Parathyroid adenoma (tissue), 2 donors: ENCODE measurements at regions not wholly inside any gene's neighbourhood (a gene's known extent, or its start where the extent isn't known, plus 50 kb on each side); places are given as distances from the start of the nearest gene placed in this dataset.

ENCODE experiments used
- H2AFZ ChIP-seq: fragments of 300-600 bp; sonication (generic); one replicate; pipeline ENCODE4 v1.7.0; 2017; ENCODE audit warnings: antibody characterized with exemption, mild to moderate bottlenecking
- H3K27ac ChIP-seq: fragments of 300-600 bp; sonication (generic); one replicate; pipeline ENCODE4 v1.7.0; 2017
- H3K27me3 ChIP-seq: fragments of 300-600 bp; sonication (generic); one replicate; pipeline ENCODE4 v1.7.0; 2017; ENCODE audit warnings: low read length; ENCODE audit not compliant: control insufficient read depth, insufficient read depth
- H3K36me3 ChIP-seq: fragments of 300-600 bp; sonication (generic); one replicate; pipeline ENCODE4 v1.7.0; 2017; ENCODE audit warnings: low read length; ENCODE audit not compliant: control insufficient read depth, insufficient read depth
- H3K4me1 ChIP-seq: fragments of 300-600 bp; sonication (generic); one replicate; pipeline ENCODE4 v1.7.0; 2017; ENCODE audit warnings: control low read depth
- H3K4me2 ChIP-seq: fragments of 300-600 bp; sonication (generic); one replicate; pipeline ENCODE4 v1.7.0; 2017; ENCODE audit warnings: low read length
- H3K4me3 ChIP-seq: fragments of 300-600 bp; sonication (generic); one replicate; pipeline ENCODE4 v1.7.0; 2017; ENCODE audit warnings: low read depth, low read length
- H3K79me2 ChIP-seq: fragments of 300-600 bp; sonication (generic); one replicate; pipeline ENCODE4 v1.7.0; 2017; ENCODE audit warnings: control low read depth
- H3K9ac ChIP-seq: fragments of 300-600 bp; sonication (generic); one replicate; pipeline ENCODE4 v1.7.0; 2017; ENCODE audit warnings: mild to moderate bottlenecking
- H3K9me3 ChIP-seq: fragments of 300-600 bp; sonication (generic); one replicate; pipeline ENCODE4 v1.7.0; 2017; ENCODE audit warnings: low read length; ENCODE audit not compliant: control insufficient read depth
- TF ChIP-seq, protein P1 (sequence below): fragments of 300-600 bp; sonication (generic); IDR thresholded peaks from one replicate; pipeline ENCODE4 v1.7.0; 2017; ENCODE audit warnings: antibody characterized with exemption, mild to moderate bottlenecking
- donor health status: primary hyperparathyroidism.

DNA sequence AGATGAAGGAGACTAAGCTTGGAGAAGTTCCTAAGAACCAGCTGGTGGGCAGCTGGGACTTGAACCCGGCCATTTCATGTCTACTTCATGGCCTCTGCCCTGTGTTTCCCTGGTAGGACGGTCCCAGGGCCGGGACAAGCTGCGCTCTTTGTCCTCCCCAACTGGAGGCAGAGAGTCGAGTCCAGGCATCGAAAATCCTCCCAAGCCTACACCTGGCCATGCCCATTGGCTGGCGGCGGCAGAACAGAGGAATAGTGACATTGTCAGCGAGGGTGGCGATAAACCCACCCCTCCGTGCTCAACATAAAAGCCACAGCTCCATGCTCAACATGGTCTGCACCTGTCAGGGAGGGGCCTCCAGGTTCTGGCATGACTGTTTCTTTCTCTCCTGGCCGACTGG is 77.7 kb downstream of the RBFOX3 start:
- Histone ChIP-seq H3K4me3 (no peak overlapping the region), H3K27ac (no peak overlapping the region), H3K9me3 (no peaks in the 10 kb centered on the region), H3K79me2 (no peaks in the 10 kb centered on the region), H3K27me3 (no peaks in the 10 kb centered on the region), H3K36me3 (no peaks in the 10 kb centered on the region), H2AFZ (no peak overlapping the region), H3K9ac (no peak overlapping the region), H3K4me1 (no peaks in the 10 kb centered on the region), H3K4me2 (no peak overlapping the region)
- TF ChIP-seq, protein P1, sequence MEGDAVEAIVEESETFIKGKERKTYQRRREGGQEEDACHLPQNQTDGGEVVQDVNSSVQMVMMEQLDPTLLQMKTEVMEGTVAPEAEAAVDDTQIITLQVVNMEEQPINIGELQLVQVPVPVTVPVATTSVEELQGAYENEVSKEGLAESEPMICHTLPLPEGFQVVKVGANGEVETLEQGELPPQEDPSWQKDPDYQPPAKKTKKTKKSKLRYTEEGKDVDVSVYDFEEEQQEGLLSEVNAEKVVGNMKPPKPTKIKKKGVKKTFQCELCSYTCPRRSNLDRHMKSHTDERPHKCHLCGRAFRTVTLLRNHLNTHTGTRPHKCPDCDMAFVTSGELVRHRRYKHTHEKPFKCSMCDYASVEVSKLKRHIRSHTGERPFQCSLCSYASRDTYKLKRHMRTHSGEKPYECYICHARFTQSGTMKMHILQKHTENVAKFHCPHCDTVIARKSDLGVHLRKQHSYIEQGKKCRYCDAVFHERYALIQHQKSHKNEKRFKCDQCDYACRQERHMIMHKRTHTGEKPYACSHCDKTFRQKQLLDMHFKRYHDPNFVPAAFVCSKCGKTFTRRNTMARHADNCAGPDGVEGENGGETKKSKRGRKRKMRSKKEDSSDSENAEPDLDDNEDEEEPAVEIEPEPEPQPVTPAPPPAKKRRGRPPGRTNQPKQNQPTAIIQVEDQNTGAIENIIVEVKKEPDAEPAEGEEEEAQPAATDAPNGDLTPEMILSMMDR, result no peak

DNA sequence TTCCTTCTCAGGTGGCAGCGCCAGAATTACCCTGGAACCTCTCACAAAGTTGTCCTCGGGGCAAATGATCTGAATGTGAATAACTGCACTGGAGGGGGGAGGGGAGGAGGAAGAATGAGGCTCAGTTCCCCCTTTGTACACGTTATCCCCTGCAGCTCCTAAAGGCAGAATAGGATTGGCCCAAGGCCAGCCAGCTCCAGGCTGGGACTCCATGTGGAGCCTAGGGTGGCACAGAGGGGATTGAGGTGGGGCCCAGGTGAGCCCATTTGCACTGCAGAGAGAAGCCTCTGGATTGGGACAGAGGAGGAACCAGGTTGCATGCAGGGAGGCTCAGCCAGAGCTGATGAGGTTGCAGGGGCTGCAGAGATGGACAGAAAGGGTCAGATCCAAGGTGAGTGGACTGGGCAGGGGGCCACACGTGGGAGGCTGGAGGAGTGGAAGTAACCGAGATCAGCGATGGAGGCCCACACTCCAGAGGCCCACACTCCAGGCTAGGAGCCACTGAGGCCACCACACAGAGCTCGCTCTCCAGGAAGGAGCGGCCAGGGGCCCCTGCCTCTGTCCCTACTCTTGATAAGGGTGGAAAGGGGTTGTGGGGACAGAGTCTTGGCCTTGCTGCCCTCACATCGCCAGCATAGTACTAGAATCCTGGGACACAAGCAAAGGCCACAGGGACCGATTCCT is 78.6 kb downstream of the RBFOX3 start:
- Histone ChIP-seq H3K79me2 (no peaks in the 10 kb centered on the region), H2AFZ (no peak overlapping the region), H3K36me3 (no peaks in the 10 kb centered on the region), H3K4me2 (no peak overlapping the region), H3K4me1 (no peaks in the 10 kb centered on the region), H3K9ac (no peak overlapping the region), H3K27ac (no peak overlapping the region), H3K9me3 (no peaks in the 10 kb centered on the region), H3K4me3 (no peak overlapping the region), H3K27me3 (no peaks in the 10 kb centered on the region)
- TF ChIP-seq, protein P1, result no peak

DNA sequence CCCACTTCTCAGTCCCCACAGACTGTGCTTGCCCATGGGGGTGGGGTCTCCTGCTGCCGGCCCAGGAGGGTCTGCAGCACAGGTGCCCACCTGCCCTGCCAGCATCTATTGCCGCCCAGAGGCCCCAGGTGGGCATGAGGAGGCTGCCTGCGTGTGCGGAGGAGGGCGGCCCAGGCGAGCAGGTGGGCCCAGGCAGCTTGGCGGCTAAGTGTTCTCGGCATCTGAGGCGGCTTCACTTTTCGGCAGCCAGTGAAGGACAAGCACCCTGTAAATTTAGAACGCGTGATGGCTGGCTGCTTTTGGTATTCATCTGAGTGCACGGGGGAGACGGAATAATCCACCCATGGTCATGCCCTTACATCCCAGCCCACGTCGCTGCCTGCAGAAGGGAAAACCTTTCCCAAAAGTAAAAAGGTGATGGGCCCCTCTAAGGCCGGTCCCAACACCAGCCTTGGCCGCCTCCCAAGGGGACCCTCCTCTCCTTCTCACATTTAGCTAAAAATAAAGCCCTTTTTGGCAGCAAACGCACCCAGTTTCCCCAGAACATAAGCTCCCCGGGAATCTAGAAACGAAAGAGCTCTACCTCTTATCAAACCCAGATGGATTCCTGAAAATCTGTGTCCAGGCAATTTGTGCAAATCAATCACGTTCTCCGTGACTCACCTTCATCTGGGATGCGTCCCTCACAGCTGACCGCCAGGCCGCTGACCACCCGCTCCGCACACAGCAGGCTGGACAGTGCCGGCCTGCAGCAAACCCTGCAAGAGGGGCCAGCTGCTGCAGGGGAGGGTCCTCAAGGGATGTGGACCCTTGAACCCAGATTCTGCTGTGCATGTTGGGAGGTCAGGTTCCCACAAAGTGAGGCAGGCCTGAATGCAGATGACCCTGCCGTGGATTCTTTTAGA is 79.4 kb downstream of the RBFOX3 start:
- Histone ChIP-seq H3K27ac (no peak overlapping the region), H3K79me2 (no peaks in the 10 kb centered on the region), H3K9me3 (no peaks in the 10 kb centered on the region), H3K27me3 (no peaks in the 10 kb centered on the region), H3K4me2 (no peak overlapping the region), H3K4me1 (no peaks in the 10 kb centered on the region), H3K36me3 (no peaks in the 10 kb centered on the region), H3K9ac (no peak overlapping the region), H2AFZ (no peak overlapping the region), H3K4me3 (no peak overlapping the region)
- TF ChIP-seq, protein P1, result no peak

DNA sequence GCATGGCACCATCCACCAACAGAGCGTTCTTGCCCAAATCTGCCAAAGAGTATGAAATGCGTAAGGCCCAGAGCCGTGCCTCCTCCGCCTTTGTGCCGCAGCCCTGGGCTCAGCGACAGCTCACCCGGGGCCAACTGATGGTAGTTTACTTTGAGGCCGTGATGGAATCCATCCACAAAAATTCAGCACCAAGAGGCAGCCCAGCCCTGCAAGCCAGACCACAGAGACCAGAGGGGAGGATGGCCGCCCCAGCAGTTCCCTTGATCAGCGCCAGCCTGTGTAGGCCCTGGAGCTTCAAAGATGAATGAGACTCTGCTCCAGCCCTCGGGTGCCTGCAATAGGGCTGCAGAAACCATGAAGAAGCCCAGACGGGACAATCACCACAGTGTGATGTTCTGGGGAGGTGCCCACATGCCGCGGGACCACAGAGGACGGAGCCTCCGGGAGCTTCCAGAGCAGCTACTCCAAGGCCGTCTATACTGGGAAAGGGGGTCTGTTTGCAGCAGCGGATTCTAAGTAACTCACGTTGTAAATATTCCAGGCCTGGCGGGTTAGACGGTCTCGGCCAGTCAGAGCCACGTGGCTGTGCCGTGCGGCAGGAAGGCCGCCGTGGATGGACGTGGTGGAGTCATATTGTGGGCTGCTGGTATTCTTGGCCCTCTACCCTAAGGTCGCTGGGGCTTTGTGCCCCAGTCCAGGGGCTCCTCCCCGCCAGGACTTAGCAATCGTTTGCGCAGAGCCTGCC is 80.3 kb downstream of the RBFOX3 start:
- H3K9ac ChIP-seq, result no peak overlapping the region
- no peak overlapping the region for H3K27ac ChIP-seq
- no peak overlapping the region for H3K4me3 ChIP-seq

More for the DNA sequence above, 80.3 kb downstream of the RBFOX3 start:
- H2AFZ ChIP-seq, result no peak overlapping the region
- no peaks in the 10 kb centered on the region for H3K4me1 ChIP-seq
- H3K4me2 ChIP-seq, result no peak overlapping the region
- H3K79me2 ChIP-seq, result no peaks in the 10 kb centered on the region
- no peaks in the 10 kb centered on the region for H3K36me3 ChIP-seq
- TF ChIP-seq, protein P1, result no peak
- H3K9me3 ChIP-seq, result no peaks in the 10 kb centered on the region
- no peaks in the 10 kb centered on the region for H3K27me3 ChIP-seq
